SIG-M5 treated with dmso at 0.1 percent for 504 hours (cell line): ENCODE measurements at regions not wholly inside any gene's neighbourhood (a gene's known extent, or its start where the extent isn't known, plus 50 kb on each side); places are given as distances from the start of the nearest gene placed in this dataset.

Experiments
- DNase-seq: peaks from one replicate; lab custom pipeline; 2025; ENCODE audit not compliant: unreplicated experiment; lab: John Stamatoyannopoulos, UW

GRCh38 chr14:54088271-54088670, 131.6 kb upstream of the BMP4 start:
- DNase-seq = no peak

- no peak for DNase-seq
Observed at GRCh38 chr14:54090274-54090673, 133.6 kb upstream of the BMP4 start.

- DNase-seq = no peak
Observed at GRCh38 chr14:54094765-54095164, 138.1 kb upstream of the BMP4 start.

- no peak for DNase-seq
Observed at GRCh38 chr14:54098536-54098935, 141.9 kb upstream of the BMP4 start.

GRCh38 chr14:54102051-54102456, 145.4 kb upstream of the BMP4 start:
- no peak for DNase-seq

GRCh38 chr14:54102530-54102929, 145.9 kb upstream of the BMP4 start:
- DNase-seq = no peak

- no peak for DNase-seq
Observed at GRCh38 chr14:54104601-54105145, 148.0 kb upstream of the BMP4 start.

- DNase-seq = no peak
Observed at GRCh38 chr14:54105406-54105805, 148.8 kb upstream of the BMP4 start.

GRCh38 chr14:54105898-54106297, 149.3 kb upstream of the BMP4 start:
- no peak for DNase-seq

GRCh38 chr14:54106661-54107377, 150.2 kb upstream of the BMP4 start:
- DNase-seq = no peak

GRCh38 chr14:54108481-54109471, 152.2 kb upstream of the BMP4 start:
- DNase-seq = no peak

GRCh38 chr14:54109521-54110120, 153.0 kb upstream of the BMP4 start:
- no peak for DNase-seq

- DNase-seq = no peak
Observed at GRCh38 chr14:54114941-54115340, 158.3 kb upstream of the BMP4 start.

GRCh38 chr14:54116198-54116885, 159.7 kb upstream of the BMP4 start:
- DNase-seq = no peak

GRCh38 chr14:54116972-54117371, 160.3 kb upstream of the BMP4 start:
- DNase-seq = no peak

GRCh38 chr14:54117396-54117795, 160.8 kb upstream of the BMP4 start:
- DNase-seq = no peak

- DNase-seq = no peak
Observed at GRCh38 chr14:54117924-54118323, 161.3 kb upstream of the BMP4 start.

GRCh38 chr14:54120260-54120659, 163.6 kb upstream of the BMP4 start:
- no peak for DNase-seq

GRCh38 chr14:54121466-54122027, 164.9 kb upstream of the BMP4 start:
- DNase-seq = no peak

GRCh38 chr14:54123841-54124240, 167.2 kb upstream of the BMP4 start:
- no peak for DNase-seq

GRCh38 chr14:54125109-54125508, 168.5 kb upstream of the BMP4 start:
- DNase-seq = no peak
